Activated CD8-positive, alpha-beta T cell treated with anti-CD3 and anti-CD28 coated beads for 36 hours (primary cell): ENCODE measurements at regions not wholly inside any gene's neighbourhood (a gene's known extent, or its start where the extent isn't known, plus 50 kb on each side); places are given as distances from the start of the nearest gene placed in this dataset.

Source experiments
- ATAC-seq: fragments of 200-7000 bp; cut with Tn5 transposase; one replicate; pipeline ENCODE4 v1.10.0; 2021; ENCODE audit warnings: mild to moderate bottlenecking, moderate library complexity
- CTCF ChIA-PET: fragments of 350-600 bp; sonication (Branson Sonifier 250); formaldehyde crosslinking; loops from one replicate; lab custom pipeline; 2021; ENCODE audit warnings: antibody characterized with exemption; lab: Charles Lee
- POLR2A ChIA-PET: fragments of 350-600 bp; sonication (Branson Sonifier 250); formaldehyde crosslinking; loops from one replicate; lab custom pipeline; 2021; ENCODE audit warnings: antibody characterized with exemption; lab: Charles Lee
- DNase-seq: peaks from one replicate; pipeline ENCODE4 v3.0.0-alpha.2; 2020
- H3K27ac Mint-ChIP-seq: one replicate; pipeline ENCODE4 v1.8.0; 2021; ENCODE audit warnings: mild to moderate bottlenecking, mixed read lengths
- H3K27me3 Mint-ChIP-seq: one replicate; pipeline ENCODE4 v1.8.0; 2021; ENCODE audit warnings: mixed read lengths
- H3K36me3 Mint-ChIP-seq: one replicate; pipeline ENCODE4 v1.8.0; 2021; ENCODE audit warnings: low read depth, mixed read lengths
- H3K4me1 Mint-ChIP-seq: one replicate; pipeline ENCODE4 v1.8.0; 2021; ENCODE audit warnings: low read depth, mixed read lengths
- H3K4me3 Mint-ChIP-seq: one replicate; pipeline ENCODE4 v1.8.0; 2021; ENCODE audit warnings: mild to moderate bottlenecking, moderate library complexity, mixed read lengths
- H3K9me3 Mint-ChIP-seq: one replicate; pipeline ENCODE4 v1.8.0; 2021; ENCODE audit warnings: mixed read lengths
- CTCF ChIP-seq: fragments of 200-600 bp; IDR thresholded peaks from one replicate; pipeline ENCODE4 v1.8.0; 2022; ENCODE audit warnings: antibody characterized with exemption, mild to moderate bottlenecking
- intact Hi-C: fragments of 100-400 bp; cut with micrococcal nuclease; formaldehyde crosslinking; loops from one replicate; pipeline ENCODE4 v1.10.0; 2022

GRCh38 chr11:109983358-109983757 lies 109.8 kb upstream of the ZC3H12C start:
- TF ChIP-seq CTCF, result no peak
- Mint-ChIP-seq H3K4me3 (no peak overlapping the region), H3K36me3 (no peaks in the 10 kb centered on the region), H3K27me3 (peaks cover 4% of the 10 kb centered on the region), H3K27ac (no peak overlapping the region), H3K9me3 (no peaks in the 10 kb centered on the region), H3K4me1 (peaks cover 15% of the 10 kb centered on the region)
- ATAC-seq (no peak), DNase-seq (no peak)
- ChIA-PET CTCF (interaction anchor here (1.3 kb wide), 1 partner anchor 11 kb away, joined by 4 read pairs; no protein-coding TSS in a partner anchor), POLR2A (no interaction called here)
- intact Hi-C loops, result no loop called here

DNA sequence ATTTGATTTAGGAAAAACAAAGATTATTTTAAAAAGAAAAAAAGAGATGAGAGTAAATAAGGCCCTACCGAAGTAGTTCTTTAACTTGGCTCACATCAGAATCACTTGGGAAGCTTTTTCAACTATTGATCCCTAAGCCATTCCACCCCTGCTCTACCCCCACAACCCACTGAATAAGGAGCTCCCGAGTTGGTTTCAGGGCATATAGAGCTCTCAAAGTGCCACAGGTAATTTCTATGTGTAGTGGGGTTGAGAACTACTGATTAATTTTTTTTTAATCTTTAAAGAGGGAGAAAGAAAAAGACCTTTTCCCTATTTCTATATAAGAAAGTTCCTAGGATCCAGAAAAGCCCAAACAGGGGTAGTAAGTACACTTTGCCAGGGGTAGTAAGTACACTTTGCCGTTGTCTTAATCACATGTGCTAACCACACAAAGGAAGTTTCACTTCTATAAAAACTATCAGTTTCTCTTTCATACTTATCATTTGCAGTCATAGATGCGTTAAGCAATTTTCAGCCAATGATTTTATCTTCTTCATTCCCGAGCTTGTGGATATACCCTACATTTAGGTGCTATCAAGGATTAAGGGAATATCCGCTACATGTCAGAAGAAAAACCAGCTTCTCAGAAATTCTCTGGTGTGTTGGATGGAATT lies 108.4 kb upstream of the ZC3H12C start:
- Mint-ChIP-seq H3K9me3 (no peaks in the 10 kb centered on the region), H3K27me3 (peaks cover 4% of the 10 kb centered on the region), H3K4me1 (peaks cover 15% of the 10 kb centered on the region), H3K36me3 (no peaks in the 10 kb centered on the region), H3K27ac (no peak overlapping the region), H3K4me3 (no peak overlapping the region)
- CTCF ChIA-PET, result interaction anchor here (1.2 kb wide), 1 partner anchor 14 kb away, joined by 4 read pairs; no protein-coding TSS in a partner anchor
- intact Hi-C loops, result no loop called here
- DNase-seq (no peak), ATAC-seq (peak; percentile 71)
- POLR2A ChIA-PET, result no interaction called here
- no peak for TF ChIP-seq CTCF

DNA sequence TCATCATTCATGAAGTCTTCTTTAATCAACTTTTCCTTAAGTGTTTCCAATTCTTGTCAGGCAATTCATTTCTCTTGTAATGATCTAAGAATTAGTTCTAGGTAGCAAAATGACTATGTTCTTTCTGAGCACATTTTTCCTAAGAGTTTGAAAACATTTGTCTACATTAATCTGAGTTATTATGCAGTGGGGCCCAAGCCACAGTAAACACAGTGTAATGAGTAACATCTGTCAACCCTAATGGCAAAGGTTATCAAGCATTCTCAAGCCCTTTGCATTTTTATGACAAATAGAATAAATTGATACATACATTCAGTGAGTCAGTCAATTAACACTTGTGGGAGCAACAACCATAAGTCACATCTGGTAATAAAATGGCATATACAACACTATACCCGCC lies 106.7 kb upstream of the ZC3H12C start:
- H3K9me3 Mint-ChIP-seq, result no peaks in the 10 kb centered on the region
- intact Hi-C loops, result no loop called here
- H3K4me1 Mint-ChIP-seq, result peaks cover 15% of the 10 kb centered on the region
- CTCF ChIA-PET, result no interaction called here
- POLR2A ChIA-PET, result no interaction called here
- no peak overlapping the region for H3K4me3 Mint-ChIP-seq
- ATAC-seq, result no peak
- TF ChIP-seq CTCF, result no peak
- no peak overlapping the region for H3K27ac Mint-ChIP-seq
- no peak for DNase-seq
- peaks cover 4% of the 10 kb centered on the region for H3K27me3 Mint-ChIP-seq
- no peaks in the 10 kb centered on the region for H3K36me3 Mint-ChIP-seq

GRCh38 chr11:109991835-109992234 lies 101.4 kb upstream of the ZC3H12C start:
- intact Hi-C loops, result no loop called here
- POLR2A ChIA-PET, result no interaction called here
- H3K27ac Mint-ChIP-seq, result no peak overlapping the region
- no peaks in the 10 kb centered on the region for H3K27me3 Mint-ChIP-seq
- H3K9me3 Mint-ChIP-seq, result no peaks in the 10 kb centered on the region
- CTCF ChIA-PET, result no interaction called here
- H3K36me3 Mint-ChIP-seq, result no peaks in the 10 kb centered on the region
- H3K4me1 Mint-ChIP-seq, result no peaks in the 10 kb centered on the region
- DNase-seq, result no peak
- H3K4me3 Mint-ChIP-seq, result no peak overlapping the region
- TF ChIP-seq CTCF, result no peak
- no peak for ATAC-seq

DNA sequence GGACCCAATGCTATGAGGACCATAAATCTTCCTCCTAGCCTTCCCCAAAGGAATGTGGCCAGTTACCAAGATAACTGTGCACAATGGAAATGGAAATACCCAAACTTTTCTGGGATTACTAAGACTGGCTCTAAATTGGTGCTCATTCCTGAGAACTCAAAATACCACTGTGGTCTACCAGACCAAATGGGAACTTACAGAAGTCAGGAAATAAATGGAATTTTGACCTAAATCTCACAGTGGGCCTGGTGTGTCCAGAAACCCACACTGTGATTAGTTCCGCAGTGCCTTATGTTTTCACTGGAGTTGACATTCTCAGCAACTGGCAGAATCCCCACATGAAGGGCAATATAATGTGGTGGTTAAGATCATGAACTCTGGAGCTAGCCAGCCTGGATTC lies 99.4 kb upstream of the ZC3H12C start:
- intact Hi-C loops, result no loop called here
- Mint-ChIP-seq H3K27me3 (no peaks in the 10 kb centered on the region), H3K4me3 (no peak overlapping the region), H3K4me1 (no peaks in the 10 kb centered on the region), H3K27ac (no peak overlapping the region), H3K9me3 (no peaks in the 10 kb centered on the region), H3K36me3 (no peaks in the 10 kb centered on the region)
- no peak for DNase-seq
- POLR2A ChIA-PET, result no interaction called here
- no peak for ATAC-seq
- CTCF ChIA-PET, result no interaction called here
- TF ChIP-seq CTCF, result no peak
